IPS DF 4.7 (cell line): ENCODE measurements at regions not wholly inside any gene's neighbourhood (a gene's known extent, or its start where the extent isn't known, plus 50 kb on each side); places are given as distances from the start of the nearest gene placed in this dataset.
"Not testable (repeated sequence)": the region's sequence is repeated elsewhere in the genome, so short reads cannot be mapped to it uniquely, and the experiment has no call there.

Experiments
- DNase-seq: peaks from one replicate; pipeline ENCODE4 v3.0.0-alpha.2; 2013; ENCODE audit warnings: low spot score; ENCODE audit errors: extremely low read depth

DNA sequence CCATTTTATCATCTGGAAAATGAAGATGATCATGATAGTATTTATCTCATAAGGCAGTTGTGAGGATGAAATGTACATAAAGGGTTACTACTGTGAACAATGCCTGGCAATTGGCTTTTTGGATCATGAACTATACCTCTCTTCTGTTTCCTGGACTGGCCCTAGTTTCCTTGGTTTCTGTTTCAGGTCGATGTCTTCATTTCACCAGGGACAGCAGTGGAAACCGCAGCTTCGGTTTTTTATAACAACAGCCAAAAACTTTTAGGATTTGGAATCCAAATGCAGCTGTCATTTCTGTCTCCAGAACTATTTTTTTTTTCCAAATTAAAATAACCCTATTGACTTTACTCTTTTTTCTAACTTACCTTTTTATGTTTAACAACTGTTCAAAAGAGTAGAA is 425.1 kb downstream of the RND3 start:
- DNase-seq: no peak

DNA sequence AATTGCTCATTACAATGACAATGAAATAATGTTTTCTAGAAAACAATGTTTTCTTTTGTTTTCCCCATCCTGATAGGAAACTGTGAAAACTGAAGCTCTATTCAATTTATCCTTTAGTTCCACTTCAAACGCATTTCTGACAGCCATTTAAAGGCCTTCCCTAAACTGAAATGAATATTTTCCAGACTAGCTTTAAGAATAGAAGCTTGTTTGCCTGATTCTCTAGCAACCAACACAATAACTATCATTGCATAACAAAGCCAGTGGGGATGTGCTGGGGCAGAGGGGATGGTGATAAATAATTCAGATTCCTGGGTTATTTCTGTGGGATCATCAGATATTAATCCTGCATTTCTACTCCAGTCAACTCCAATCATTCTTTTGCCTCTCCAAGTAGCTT is 427.1 kb downstream of the RND3 start:
- no peak for DNase-seq

DNA sequence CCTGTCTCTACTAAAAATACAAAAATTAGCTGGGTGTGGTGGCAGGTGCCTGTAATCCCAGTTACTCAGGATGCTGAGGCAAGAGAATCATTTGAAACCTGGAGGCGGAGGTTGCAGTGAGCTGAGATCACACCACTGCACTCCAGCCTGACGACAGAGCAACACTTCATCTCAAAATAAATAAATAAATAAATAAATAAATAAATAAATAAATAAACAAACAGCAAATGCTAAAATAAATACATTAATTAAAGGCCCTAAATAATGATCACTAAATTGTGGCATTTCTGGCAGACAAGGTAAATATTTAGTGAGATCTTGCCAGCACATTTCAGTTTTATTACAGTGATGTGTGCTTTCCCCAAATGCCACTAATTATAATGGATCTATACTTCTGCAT is 427.8 kb downstream of the RND3 start:
- not testable (repeated sequence) for DNase-seq

DNA sequence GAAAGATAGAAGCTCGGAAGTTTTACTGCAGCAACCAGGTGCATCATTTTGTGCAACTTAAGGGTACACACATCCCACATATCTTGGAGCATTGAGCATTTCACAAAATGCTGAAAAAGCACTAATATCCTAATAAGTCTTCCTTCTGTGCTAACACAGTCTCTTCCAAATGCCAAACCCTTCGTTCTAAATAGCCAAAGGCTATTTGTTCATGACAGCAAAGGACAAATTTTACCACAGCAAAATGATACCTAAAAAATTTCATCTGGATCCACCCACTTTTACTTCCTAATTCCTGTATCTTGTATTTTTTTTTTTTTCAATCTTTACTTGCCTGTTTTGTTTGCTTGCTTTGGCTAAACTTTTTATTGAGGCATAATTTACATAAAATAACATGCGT is 435.0 kb downstream of the RND3 start:
- no peak for DNase-seq

DNA sequence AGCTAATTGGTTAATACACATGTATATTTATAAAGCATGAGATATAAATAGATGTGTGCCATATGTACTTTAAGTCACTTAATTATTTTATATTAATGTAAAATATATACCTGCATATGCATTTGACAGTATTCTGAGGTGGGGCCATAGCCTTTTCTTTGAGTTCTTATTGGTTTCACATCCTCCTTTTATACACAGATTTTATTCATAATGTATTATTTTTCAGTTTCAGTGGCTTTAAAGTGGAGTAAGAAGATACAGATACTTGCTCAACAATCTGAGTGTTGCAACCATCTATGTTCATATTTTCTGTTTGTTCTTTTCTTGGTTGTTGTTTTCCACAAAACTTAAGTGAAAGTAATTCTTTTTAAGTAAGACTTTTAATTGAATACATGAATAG is 436.5 kb downstream of the RND3 start:
- DNase-seq: no peak

DNA sequence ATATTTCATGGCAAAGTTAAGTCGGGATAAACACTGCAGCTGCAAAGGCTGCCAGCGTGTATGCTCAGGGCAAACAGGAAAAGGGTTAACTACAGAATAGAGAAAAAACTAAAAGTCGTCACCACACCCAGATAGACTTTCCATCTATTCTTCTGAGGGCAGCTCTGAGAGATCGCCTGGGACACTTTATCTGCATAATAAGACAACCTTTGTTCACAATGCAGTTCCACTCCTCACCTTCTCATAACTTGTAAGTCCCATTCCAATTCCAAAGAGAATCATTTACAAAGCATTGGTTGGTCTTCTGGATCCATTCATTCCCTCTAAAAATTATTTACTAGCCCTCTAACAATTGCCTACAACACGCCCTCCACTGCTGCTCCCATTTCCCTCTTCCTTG is 437.4 kb downstream of the RND3 start:
- no peak for DNase-seq

DNA sequence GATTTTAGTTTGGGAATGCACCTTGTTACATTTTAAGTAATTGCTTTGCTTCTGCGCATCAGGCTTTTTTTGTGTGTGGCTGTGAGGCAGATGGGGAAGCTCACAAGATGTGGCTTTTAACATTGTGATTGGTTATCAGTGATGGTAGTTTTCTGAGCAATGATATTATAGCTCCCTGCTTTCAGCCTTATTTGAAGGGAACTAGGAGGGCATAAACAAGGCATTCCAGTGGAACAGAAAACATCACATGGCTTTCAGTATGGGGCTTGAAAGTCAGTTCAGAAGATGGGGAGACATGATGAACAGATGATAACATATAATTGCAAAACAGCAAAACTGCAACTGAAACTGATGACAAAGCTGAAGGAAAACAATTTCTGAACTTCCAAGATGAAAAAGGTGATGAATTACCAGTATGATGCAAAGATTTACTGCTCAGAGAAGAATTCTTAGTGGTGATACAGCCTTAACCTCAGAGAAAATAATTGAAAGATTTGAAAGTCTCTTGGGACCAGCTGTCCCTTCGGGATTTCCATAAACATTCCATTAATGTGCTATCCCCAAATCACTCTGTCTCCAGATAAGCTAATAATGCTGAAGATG is 439.7 kb downstream of the RND3 start:
- no peak for DNase-seq

DNA sequence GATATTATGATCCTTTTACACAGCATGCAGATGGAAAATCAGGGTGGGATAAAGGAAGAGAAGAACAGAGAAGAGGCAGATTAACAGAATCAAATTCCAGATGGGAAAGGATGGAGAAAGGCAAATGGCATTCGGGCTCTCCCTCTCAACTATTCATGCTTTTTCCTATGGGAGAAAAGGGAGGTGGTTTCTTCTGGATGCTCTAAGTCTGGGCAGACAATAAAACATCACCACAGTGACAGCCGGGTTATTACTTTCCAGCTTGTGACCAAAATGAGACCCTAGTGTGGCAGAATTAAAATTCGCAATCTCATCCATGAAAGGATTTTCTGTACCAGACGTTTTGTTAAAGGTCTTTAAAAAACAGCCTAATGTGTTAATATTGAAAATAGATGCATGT is 440.7 kb downstream of the RND3 start:
- no peak for DNase-seq

DNA sequence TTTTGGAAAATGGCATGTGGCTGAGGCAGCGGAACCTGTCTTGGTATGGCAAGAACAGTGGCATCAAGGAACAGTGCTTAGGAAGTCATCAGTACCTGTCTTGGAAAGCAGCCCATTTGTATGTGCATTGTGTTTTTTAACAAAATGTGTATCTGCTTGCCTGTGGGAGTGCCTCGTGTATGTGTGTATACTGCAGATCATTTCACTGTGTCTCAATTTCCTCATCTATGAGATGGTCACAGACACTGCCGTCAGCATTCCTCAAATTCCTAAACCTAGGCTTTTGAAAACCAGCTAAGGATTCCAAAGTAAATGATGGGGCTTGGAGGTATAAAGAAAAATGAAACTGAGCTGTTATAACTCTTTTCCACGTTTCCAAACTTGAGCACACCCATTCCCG is 441.3 kb downstream of the RND3 start:
- no peak for DNase-seq

DNA sequence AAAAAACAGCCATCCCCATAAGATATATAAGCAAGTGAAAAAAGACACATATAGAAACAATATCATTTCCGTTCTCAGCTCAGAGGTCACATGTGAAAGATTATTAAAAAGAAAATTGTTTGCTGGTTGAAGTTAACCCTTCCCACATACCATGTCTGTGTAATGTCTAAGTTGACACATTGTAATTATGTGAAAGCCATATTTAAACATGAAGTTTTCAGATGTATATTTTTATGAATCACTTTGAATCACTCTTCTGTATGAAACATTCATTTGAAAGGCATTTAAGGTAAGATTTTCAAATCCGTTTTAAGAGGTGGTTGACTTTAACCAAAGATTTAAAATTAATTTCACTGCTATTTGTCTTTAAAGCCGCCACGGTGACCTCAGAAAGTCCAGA is 441.9 kb downstream of the RND3 start:
- DNase-seq: no peak

DNA sequence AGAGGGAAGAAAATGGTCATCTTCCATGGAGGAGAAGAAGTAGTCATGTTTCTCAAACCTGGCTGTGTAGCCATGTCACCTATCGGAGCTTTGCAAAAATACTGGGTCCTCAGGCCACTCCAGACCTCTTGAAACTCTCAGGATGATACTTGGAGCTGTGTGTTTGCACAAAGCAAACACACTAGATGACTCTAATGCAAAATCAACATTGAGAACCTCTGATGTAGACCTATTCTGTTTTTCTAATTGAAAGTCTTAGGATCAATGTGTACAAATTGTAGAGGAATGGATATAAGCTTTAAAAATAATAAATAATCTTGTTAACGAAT is 444.3 kb downstream of the RND3 start:
- no peak for DNase-seq

DNA sequence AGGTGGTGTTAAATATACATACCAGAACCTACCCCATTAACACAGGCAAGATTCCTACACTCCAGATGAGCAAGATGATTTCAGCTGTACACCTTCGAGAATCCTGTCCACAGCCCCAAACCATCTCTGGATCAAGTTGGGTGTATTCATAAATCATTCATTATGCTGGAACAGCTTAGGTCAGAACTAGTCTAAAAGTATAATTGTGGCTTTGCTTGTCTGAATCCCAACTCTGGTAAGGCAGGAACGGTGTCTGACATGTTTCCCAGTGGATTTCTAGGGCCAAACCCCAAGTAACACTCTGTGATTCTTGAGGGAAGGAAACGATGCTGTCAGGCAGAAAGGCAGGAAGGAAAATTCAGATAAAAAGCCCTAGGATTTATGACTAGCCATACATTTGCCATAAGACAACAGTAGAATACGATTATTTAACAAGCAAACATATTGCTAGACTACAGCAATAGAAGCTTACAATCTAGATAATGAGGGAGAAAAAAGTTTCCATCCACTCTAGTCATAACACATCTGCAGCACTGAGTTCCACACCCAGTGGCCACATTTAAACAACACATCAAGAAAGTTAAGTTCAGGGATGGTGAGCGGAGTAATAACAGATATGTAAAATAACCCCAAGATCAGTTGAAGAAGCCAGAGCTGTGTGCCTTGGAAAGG is 444.8 kb downstream of the RND3 start:
- no peak for DNase-seq

DNA sequence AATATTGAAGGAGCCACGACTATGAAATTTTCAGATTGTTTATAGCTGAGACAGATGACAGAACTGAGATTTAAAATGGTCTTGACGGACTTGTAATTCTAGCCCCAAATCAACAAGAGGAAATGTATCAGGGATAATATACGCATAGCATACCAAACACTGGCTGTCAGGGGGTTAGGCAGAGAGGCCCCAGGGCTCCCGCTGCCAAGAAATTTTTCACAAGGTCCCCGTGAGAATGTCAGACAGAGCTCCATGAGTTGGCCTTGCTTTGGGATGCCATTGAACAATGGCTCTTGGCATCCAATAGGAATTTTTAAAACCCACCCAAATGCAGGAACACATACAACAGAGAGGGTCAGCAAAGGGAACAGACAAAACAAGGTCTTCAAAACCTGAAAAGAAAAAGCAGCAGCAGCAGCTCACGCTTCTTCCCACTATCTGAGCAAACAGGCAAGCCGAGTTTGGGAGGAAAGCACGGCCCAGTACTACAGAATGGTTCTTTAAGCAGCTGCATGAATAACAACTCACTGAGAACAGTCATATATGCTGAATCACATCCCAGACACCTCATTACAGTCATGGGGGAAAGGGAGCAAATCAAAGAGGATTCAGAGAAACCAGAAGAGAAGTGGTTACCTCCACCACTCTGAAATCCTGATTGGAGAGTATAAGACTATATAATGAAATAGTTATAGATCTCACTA is 445.6 kb downstream of the RND3 start:
- DNase-seq: no peak

DNA sequence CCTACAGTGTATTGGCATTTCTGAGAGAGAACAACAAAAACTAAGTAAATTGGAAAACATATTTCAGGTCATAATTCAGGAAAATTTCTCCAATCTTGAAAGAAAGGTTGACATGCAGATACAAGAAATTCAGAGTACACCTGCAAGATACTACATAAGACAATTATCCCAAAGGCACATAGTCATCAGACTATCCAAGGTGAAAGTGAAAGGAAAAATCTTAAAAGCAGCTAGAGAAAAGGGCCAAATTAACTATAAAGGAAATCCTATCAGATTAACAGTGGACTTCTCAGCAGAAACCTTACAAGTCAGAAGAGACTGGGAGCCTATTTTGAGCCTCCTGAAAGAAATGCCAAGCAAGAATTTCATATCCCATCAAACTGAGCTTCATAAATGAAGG is 449.0 kb upstream of the MMADHC start:
- DNase-seq: no peak

DNA sequence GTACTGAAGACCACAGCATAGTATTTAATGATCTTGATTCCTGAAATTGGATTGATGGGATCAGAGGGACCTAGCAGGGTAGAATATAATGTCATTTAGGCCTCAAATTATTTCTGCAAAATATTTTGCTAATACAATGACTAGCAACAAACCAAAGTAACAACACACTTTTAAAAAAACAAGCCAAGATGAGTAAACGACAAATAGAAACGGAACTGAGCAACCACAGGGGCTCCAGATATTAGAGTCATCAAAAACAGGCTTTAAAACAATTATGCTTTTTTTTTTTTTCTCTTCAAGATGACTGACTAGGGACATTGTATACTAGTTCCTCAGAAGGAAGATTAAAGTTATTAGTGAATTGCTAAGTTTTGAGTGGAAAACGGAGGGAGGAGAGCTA is 447.1 kb upstream of the MMADHC start:
- DNase-seq: no peak

DNA sequence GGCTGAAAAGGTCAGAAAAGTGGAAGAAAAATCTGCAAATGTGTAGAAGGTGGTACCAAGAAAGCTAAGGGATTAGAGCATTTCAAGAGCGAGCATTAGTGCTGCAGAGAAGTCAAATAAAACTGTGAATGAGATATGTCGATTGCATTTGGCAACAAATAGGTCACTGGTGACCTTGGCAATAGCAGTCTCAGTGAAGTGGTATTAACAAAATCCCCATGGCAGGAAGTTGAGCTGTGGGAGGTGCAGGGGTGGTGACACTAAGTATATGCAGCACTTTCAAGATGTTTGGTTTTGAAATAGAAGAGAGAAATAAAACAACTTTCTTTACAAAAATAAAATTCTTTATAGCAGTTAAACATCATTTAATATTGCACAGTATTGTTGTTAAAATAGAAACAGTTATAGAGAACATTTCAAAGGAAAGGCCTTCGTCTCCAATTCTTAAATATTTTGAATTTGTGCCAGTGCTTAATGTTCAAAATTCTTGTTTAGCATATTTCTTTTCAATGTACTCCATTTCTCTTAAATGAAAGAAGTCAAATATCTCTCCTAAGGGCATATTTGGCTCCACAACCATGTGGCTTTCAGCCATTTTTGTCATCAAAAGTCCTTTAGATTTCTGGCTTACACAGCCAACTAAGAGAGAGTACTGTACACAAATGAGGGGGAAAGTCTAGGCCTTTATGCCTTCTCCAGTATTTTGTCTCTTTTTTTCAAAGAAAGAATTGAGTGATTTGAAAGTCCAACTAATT is 443.0 kb upstream of the MMADHC start:
- DNase-seq: no peak

DNA sequence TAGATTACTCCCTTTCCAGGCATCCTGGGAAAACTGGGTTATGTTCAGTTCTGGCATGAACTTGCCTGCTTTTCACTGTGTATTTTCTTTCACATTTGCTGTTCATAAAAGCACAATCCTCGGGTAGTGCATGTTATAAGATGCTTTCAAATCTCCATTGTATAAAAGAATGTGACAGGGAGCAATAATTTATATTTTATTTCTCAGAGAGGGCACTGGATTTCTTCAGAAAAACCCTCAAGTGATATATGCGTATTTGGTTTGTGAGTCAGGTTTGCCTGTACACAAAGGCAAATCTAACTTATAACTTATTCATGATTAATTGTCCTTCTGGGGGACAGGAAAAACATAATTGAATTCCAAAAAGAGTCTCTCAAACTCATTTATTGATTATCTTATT is 440.7 kb upstream of the MMADHC start:
- no peak for DNase-seq

DNA sequence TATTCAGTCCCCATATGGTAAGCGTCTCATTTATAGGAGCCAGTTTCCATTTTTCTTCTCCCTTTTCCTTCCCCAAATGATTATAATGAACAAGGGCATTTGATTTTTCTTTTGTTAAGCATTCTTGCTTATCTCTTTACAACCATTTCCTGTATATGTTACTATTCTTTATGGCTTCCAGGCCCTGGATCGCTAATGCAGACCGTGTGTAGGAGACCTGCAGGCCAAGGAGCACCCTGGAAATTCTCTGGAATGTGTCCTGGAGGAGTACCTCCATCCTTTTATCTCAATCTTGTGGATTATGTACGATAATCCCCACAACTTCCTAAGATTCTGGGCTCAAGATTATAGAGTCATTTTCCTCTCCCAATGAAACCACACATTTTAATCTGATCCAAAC is 439.6 kb upstream of the MMADHC start:
- DNase-seq: no peak

DNA sequence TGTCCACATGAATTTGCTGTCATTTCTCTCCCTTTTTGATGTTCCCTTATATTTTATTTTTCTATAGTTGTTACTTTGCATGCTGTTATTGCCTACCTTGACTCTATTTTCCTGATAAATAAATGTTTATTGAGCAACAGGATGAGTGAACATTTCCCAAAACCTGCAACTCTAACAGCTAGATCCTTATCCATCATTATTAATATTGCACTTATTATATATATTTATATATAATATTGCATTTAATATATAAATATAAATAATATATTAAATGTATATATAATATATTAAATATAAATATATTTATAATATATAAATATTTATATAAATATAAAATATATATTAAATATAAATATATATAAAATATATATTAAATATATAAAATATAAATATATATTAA is 436.1 kb upstream of the MMADHC start:
- no peak for DNase-seq

DNA sequence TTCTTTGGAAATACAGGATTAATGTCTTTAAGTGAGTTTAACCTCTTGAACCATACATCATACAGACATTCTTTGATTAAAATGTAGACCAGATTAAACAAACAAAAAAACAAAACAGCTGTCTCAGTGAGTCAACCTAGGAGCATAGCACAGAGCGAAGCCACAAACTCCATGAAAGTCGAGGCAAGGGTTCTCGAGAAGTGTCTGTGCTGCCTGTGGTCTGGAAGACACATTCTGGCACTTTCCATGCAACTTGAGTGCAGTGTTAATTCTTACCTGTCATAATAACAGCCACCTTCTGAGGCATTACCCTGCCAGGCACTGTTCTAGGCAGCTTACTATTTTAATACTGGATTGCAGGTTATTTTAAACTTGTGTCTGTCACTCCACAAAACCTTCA is 435.5 kb upstream of the MMADHC start:
- DNase-seq: no peak

DNA sequence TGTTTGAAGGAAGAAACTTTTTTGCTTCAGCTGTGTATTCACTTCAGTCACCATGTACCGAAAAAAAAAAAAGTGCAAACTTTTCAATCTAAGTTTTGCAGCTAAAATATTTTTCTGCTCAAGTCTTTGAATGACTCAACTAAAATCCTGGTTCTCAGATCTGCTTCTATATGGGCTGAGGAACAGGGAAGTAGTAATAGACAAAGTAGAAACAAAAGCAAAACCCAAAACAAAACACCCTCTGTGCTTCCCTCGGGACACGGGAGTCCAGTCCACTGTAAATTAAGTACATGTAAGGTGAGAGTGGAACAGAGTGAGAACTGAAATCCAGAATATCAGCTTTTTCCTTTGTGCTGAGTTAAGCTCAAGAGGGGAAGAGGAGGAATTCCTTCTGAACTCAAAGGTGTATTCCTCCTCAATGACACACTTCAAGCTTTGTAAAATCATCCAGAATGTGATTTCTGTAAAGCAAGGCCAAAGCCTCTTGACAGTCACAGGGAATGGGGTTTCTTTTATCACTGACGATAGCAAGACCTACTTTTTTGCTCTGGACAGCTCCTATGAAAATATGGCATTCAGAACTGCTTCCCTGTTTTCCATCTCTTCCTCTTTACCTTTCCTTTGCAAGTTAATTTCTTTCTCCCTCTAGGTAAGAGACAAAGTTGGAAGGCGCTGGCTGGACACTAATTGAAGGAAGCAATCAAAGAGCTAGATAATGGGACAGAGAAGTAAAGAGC is 433.5 kb upstream of the MMADHC start:
- no peak for DNase-seq

DNA sequence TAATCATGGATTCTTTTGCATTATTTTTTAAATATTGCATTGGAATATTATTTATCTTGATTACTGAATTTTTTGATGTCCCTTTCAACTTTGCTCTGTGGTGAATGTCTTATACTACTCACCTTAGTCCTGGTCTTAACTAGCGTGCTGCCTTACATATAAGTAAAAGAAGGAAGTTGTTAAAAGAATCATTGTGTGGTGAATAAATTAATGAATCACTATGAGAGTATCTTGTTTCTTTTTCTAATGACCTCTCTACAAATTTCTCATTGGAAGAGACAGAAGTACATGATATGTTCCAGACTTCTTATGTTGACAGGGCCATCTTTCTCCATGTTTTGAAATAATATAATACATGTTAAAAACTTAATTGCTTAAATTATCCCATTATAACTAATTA is 432.6 kb upstream of the MMADHC start:
- no peak for DNase-seq
